ENCODE measurements at regions not wholly inside any gene's neighbourhood (a gene's known extent, or its start where the extent isn't known, plus 50 kb on each side); places are given as distances from the start of the nearest gene placed in this dataset.

DNA sequence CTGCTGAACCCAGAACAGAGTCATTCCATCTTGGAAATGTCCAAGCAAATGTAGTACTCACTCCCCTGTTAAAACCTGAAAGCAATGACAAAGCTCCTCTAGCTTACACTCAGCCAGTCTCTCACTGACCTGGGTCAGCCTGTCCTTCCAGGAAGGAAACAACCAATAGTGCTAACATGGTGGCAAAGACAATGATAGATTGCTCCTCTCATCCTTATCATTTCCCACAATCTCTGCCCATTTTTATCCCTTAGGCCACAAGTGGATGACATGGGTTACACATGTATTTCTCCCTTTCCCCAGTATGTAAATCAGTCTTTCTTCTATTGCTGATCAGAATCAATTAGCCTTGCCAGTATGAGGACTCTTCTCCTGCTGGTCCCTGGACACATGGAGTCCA lies 154.6 kb upstream of the SESN3 start:
- CTCF ChIA-PET: no interaction called here
- no peak for DNase-seq (ENCODE audit: low spot score)
- H3K27ac ChIP-seq (ENCODE audit: low read depth, low read length, poor library complexity, severe bottlenecking): no peak overlapping the region
- H3K9me3 ChIP-seq (ENCODE audit: low read depth, low read length, poor library complexity, severe bottlenecking): no peaks in the 10 kb centered on the region
- POLR2A ChIA-PET (ENCODE audit: low non-redundant PET): no interaction called here
- H3K4me1 ChIP-seq (ENCODE audit: insufficient read depth, low read length, poor library complexity, severe bottlenecking): no peaks in the 10 kb centered on the region
- H3K27me3 ChIP-seq (replicated peaks; ENCODE audit: insufficient read depth, low read depth, low read length, poor library complexity): peaks cover 8% of the 10 kb centered on the region
- intact Hi-C loops (cut with micrococcal nuclease; ENCODE audit: unreplicated experiment): no loop called here
- no peak overlapping the region for H3K4me3 ChIP-seq (ENCODE audit: low read depth, low read length, poor library complexity, severe bottlenecking)
- no peak for TF ChIP-seq EZH2 (IDR thresholded peaks at IDR 0.05; ENCODE audit: borderline replicate concordance, low read depth, low read length, poor library complexity, severe bottlenecking)
- TF ChIP-seq, protein P1, sequence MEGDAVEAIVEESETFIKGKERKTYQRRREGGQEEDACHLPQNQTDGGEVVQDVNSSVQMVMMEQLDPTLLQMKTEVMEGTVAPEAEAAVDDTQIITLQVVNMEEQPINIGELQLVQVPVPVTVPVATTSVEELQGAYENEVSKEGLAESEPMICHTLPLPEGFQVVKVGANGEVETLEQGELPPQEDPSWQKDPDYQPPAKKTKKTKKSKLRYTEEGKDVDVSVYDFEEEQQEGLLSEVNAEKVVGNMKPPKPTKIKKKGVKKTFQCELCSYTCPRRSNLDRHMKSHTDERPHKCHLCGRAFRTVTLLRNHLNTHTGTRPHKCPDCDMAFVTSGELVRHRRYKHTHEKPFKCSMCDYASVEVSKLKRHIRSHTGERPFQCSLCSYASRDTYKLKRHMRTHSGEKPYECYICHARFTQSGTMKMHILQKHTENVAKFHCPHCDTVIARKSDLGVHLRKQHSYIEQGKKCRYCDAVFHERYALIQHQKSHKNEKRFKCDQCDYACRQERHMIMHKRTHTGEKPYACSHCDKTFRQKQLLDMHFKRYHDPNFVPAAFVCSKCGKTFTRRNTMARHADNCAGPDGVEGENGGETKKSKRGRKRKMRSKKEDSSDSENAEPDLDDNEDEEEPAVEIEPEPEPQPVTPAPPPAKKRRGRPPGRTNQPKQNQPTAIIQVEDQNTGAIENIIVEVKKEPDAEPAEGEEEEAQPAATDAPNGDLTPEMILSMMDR (conservative IDR thresholded peaks at IDR 0.05; ENCODE audit: low read depth, low read length): no peak
- H3K36me3 ChIP-seq (ENCODE audit: insufficient read depth, low read length, poor library complexity, severe bottlenecking): no peaks in the 10 kb centered on the region
- BruUV-seq (replicated peaks): no TSS peak

DNA sequence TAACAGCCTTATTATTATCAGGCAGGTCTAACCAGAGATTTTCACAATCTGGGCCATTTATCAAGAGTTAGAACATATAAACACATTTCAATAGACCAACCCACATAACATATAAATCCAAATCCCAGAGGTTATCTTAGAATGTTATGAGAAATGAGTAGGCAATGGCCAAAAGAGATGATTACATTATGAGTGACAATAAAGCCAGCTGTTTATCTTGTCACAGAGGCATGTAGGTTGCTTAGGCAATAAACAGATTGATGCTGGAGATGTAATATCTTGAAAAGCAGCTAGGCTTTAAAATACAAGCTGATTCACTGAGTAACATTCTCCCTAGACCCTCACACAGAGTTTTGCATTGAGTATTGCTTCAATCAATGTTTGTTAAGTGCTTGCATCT lies 148.5 kb upstream of the SESN3 start:
- peaks cover 8% of the 10 kb centered on the region for H3K27me3 ChIP-seq (replicated peaks; ENCODE audit: insufficient read depth, low read depth, low read length, poor library complexity)
- intact Hi-C loops (cut with micrococcal nuclease; ENCODE audit: unreplicated experiment): no loop called here
- no peaks in the 10 kb centered on the region for H3K4me1 ChIP-seq (ENCODE audit: insufficient read depth, low read length, poor library complexity, severe bottlenecking)
- ChIA-PET POLR2A (ENCODE audit: low non-redundant PET) (no interaction called here), CTCF (no interaction called here)
- BruUV-seq (replicated peaks): no TSS peak
- DNase-seq (ENCODE audit: low spot score): no peak
- H3K36me3 ChIP-seq (ENCODE audit: insufficient read depth, low read length, poor library complexity, severe bottlenecking): no peaks in the 10 kb centered on the region
- no peak overlapping the region for H3K27ac ChIP-seq (ENCODE audit: low read depth, low read length, poor library complexity, severe bottlenecking)
- no peaks in the 10 kb centered on the region for H3K9me3 ChIP-seq (ENCODE audit: low read depth, low read length, poor library complexity, severe bottlenecking)
- TF ChIP-seq EZH2 (IDR thresholded peaks at IDR 0.05; ENCODE audit: borderline replicate concordance, low read depth, low read length, poor library complexity, severe bottlenecking): no peak
- TF ChIP-seq, protein P1 (conservative IDR thresholded peaks at IDR 0.05; ENCODE audit: low read depth, low read length): no peak
- H3K4me3 ChIP-seq (ENCODE audit: low read depth, low read length, poor library complexity, severe bottlenecking): no peak overlapping the region

DNA sequence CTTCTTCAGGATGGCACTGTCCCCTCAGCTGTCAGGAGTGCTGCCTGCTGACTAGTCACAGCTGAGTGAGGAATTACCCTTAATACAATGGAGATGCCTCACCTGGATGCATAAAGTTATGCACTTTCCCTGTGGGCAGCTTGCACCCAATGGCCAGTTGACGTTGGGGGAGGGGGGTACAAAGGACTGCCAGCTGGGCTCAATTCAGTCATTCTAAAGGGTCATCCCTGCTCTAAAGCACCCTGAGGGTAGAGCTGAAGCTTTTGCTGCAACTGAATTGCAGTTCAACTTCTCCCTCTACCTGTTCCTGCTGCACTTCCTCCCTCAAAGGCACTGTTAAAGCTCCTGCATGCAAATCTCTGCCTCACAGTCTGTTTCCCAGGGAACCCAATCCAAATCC lies 147.8 kb upstream of the SESN3 start:
- Histone ChIP-seq H3K27ac (ENCODE audit: low read depth, low read length, poor library complexity, severe bottlenecking) (no peak overlapping the region), H3K27me3 (replicated peaks; ENCODE audit: insufficient read depth, low read depth, low read length, poor library complexity) (peaks cover 8% of the 10 kb centered on the region), H3K4me3 (ENCODE audit: low read depth, low read length, poor library complexity, severe bottlenecking) (no peak overlapping the region), H3K36me3 (ENCODE audit: insufficient read depth, low read length, poor library complexity, severe bottlenecking) (no peaks in the 10 kb centered on the region), H3K9me3 (ENCODE audit: low read depth, low read length, poor library complexity, severe bottlenecking) (no peaks in the 10 kb centered on the region), H3K4me1 (ENCODE audit: insufficient read depth, low read length, poor library complexity, severe bottlenecking) (no peaks in the 10 kb centered on the region)
- POLR2A ChIA-PET (ENCODE audit: low non-redundant PET): no interaction called here
- TF ChIP-seq EZH2 (IDR thresholded peaks at IDR 0.05; ENCODE audit: borderline replicate concordance, low read depth, low read length, poor library complexity, severe bottlenecking): no peak
- TF ChIP-seq, protein P1 (conservative IDR thresholded peaks at IDR 0.05; ENCODE audit: low read depth, low read length): no peak
- CTCF ChIA-PET: no interaction called here
- no TSS peak for BruUV-seq (replicated peaks)
- intact Hi-C loops (cut with micrococcal nuclease; ENCODE audit: unreplicated experiment): no loop called here
- DNase-seq (ENCODE audit: low spot score): no peak

Data from A673 (cell line).